GM12878 (cell line): ENCODE measurements at regions not wholly inside any gene's neighbourhood (a gene's known extent, or its start where the extent isn't known, plus 50 kb on each side); places are given as distances from the start of the nearest gene placed in this dataset.

Experiments
- ATAC-seq: fragments of 200-7000 bp; cut with Tn5 transposase; 3 replicates; pipeline ENCODE4 v1.9.1; 2020; ENCODE audit warnings: mild to moderate bottlenecking, moderate library complexity
- BruUV-seq: library from RNA; stranded (reverse); fragments of 400-500 nt; replicated peaks from 2 replicates; lab custom pipeline; 2021; lab: Mats Ljungman, UMichigan
- CTCF ChIA-PET: fragments of 300-600 bp; sonication (Branson Sonifier 250); formaldehyde crosslinking; extraction: SDS; loops from one replicate; lab custom pipeline; 2021; ENCODE audit warnings: inconsistent platforms; lab: Yijun Ruan, JAX
- POLR2A ChIA-PET: fragments of 350-600 bp; formaldehyde crosslinking; extraction: SDS; loops from one replicate; lab custom pipeline; 2021; ENCODE audit warnings: inconsistent platforms; lab: Charles Lee
- RAD21 ChIA-PET: fragments of 300-600 bp; sonication (Branson Sonifier 250); formaldehyde crosslinking; loops from one replicate; lab custom pipeline; 2023; ENCODE audit warnings: antibody characterized with exemption; ENCODE audit not compliant: unreplicated experiment; lab: Charles Lee
- SMC1A ChIA-PET: fragments of 300-600 bp; sonication (Branson Sonifier 250); formaldehyde crosslinking; loops from one replicate; lab custom pipeline; 2023; ENCODE audit not compliant: unreplicated experiment, uncharacterized antibody; lab: Charles Lee
- DNase-seq: peaks from one replicate; pipeline ENCODE4 v3.0.0-alpha.2; 2011; ENCODE audit warnings: low read depth, low spot score
- FAIRE-seq: peaks from 3 replicates; lab custom pipeline; 2011; peaks lifted over from hg19 to GRCh38; lab: Jason Lieb, UNC
- H2AFZ ChIP-seq: 2 replicates; pipeline ENCODE4 v1.6.0; 2011; ENCODE audit warnings: low read depth, low read length, control low read depth; ENCODE audit not compliant: control insufficient read depth
- H3K27ac ChIP-seq: 2 replicates; pipeline ENCODE4 v1.5.1; 2011; ENCODE audit warnings: control low read depth; ENCODE audit not compliant: control insufficient read depth, insufficient read depth
- H3K27me3 ChIP-seq, 2 experiments: replicated peaks in 1 of 2; 2 replicates each; pipeline versions ENCODE4 v1.6.0 to v1.6.1; 2011; ENCODE audit warnings: low read length in 1 of 2; ENCODE audit not compliant: control insufficient read depth in 2 of 2, insufficient read depth in 2 of 2
- H3K36me3 ChIP-seq, 2 experiments: 2 replicates each; pipeline ENCODE4 v1.5.1; 2011; ENCODE audit warnings: low read length in 1 of 2; ENCODE audit not compliant: control insufficient read depth in 2 of 2, insufficient read depth in 2 of 2
- H3K4me1 ChIP-seq: 2 replicates; pipeline ENCODE4 v1.6.1; 2011; ENCODE audit warnings: mild to moderate bottlenecking, low read length, moderate library complexity, mixed read lengths; ENCODE audit not compliant: control insufficient read depth, insufficient read depth
- H3K4me2 ChIP-seq: 2 replicates; pipeline ENCODE4 v1.6.0; 2011; ENCODE audit warnings: control low read depth; ENCODE audit not compliant: control insufficient read depth, insufficient read depth
- H3K4me3 ChIP-seq: fragments of 200-600 bp; sonication (generic); 2 replicates; pipeline ENCODE4 v1.5.1; 2016
- H3K79me2 ChIP-seq: 2 replicates; pipeline ENCODE4 v1.6.0; 2011; ENCODE audit warnings: low read length; ENCODE audit not compliant: control insufficient read depth, insufficient read depth
- H3K9ac ChIP-seq: 2 replicates; pipeline ENCODE4 v1.8.0; 2011; ENCODE audit warnings: low read length, control low read depth, mixed read lengths; ENCODE audit not compliant: control insufficient read depth, insufficient read depth
- H3K9me3 ChIP-seq: replicated peaks from 3 replicates; pipeline ENCODE4 v1.5.1; 2011; ENCODE audit warnings: mild to moderate bottlenecking, low read length; ENCODE audit not compliant: control insufficient read depth, insufficient read depth
- H4K20me1 ChIP-seq: 2 replicates; pipeline ENCODE4 v1.6.0; 2011; ENCODE audit not compliant: control insufficient read depth, insufficient read depth
- CREB1 ChIP-seq: IDR thresholded peaks from 2 replicates; pipeline ENCODE4 v1.6.1; 2012; ENCODE audit warnings: low read depth, mild to moderate bottlenecking, inconsistent platforms
- ETV6 ChIP-seq, 2 experiments: fragments of 450-650 bp in 1 of 2; IDR thresholded peaks in 1 of 2; conservative IDR thresholded peaks in 1 of 2; 2 replicates each; pipeline ENCODE4 v1.6.1; 2014; ENCODE audit warnings: antibody characterized with exemption in 1 of 2, borderline replicate concordance in 1 of 2, low read depth in 1 of 2, mild to moderate bottlenecking in 1 of 2, moderate library complexity in 1 of 2
- FOS ChIP-seq: IDR thresholded peaks from 3 replicates; pipeline ENCODE4 v1.6.1; 2011; ENCODE audit warnings: borderline replicate concordance; ENCODE audit not compliant: insufficient read length; ENCODE audit errors: extremely low read depth
- HDAC6 ChIP-seq: fragments of 200-600 bp; sonication (generic); IDR thresholded peaks from one replicate; pipeline ENCODE4 v1.8.0; 2017; ENCODE audit warnings: antibody characterized with exemption; ENCODE audit not compliant: unreplicated experiment
- MTA2 ChIP-seq: fragments of 450-650 bp; IDR thresholded peaks from 2 replicates; pipeline ENCODE4 v1.6.1; 2016; ENCODE audit warnings: low read depth, mild to moderate bottlenecking, moderate library complexity
- MXI1 ChIP-seq: fragments of 150-350 bp; IDR thresholded peaks from 2 replicates; pipeline ENCODE4 v1.6.1; 2011; ENCODE audit warnings: low read depth, mild to moderate bottlenecking, inconsistent platforms, low read length, improper control_type of control experiment
- MYC ChIP-seq: IDR thresholded peaks from 2 replicates; pipeline ENCODE4 v1.6.1; 2011; ENCODE audit warnings: mild to moderate bottlenecking, low read length, moderate library complexity, inconsistent platforms; ENCODE audit not compliant: insufficient read depth, insufficient replicate concordance, insufficient read length, severe bottlenecking
- NBN ChIP-seq: fragments of 450-650 bp; IDR thresholded peaks from 2 replicates; pipeline ENCODE4 v1.6.1; 2016
- NFYA ChIP-seq: IDR thresholded peaks from 2 replicates; pipeline ENCODE4 v1.6.1; 2011; ENCODE audit warnings: low read depth, mild to moderate bottlenecking, low read length, improper control_type of control experiment, borderline replicate concordance
- SIX5 ChIP-seq: IDR thresholded peaks from 2 replicates; pipeline ENCODE4 v1.6.1; 2011; ENCODE audit warnings: mild to moderate bottlenecking, low read depth, low read length, moderate library complexity; ENCODE audit not compliant: severe bottlenecking
- SMARCA5 ChIP-seq: fragments of 450-650 bp; IDR thresholded peaks from 2 replicates; pipeline ENCODE4 v1.6.1; 2017; ENCODE audit warnings: mild to moderate bottlenecking
- TARDBP ChIP-seq: IDR thresholded peaks from 2 replicates; pipeline ENCODE4 v1.6.1; 2016; ENCODE audit warnings: borderline replicate concordance
- WRNIP1 ChIP-seq: IDR thresholded peaks from 2 replicates; pipeline ENCODE4 v1.6.1; 2011; ENCODE audit warnings: low read depth, low read length, improper control_type of control experiment, borderline replicate concordance
- ZNF622 ChIP-seq: fragments of 450-650 bp; IDR thresholded peaks from 2 replicates; pipeline ENCODE4 v1.6.1; 2017; ENCODE audit warnings: mild to moderate bottlenecking, inconsistent platforms
- WGBS: methylation state at CpG from one replicate; pipeline ENCODE4 v1.1.6; 2016; ENCODE audit warnings: low lambda C conversion rate; ENCODE audit not compliant: insufficient replicate concordance, insufficient coverage; ENCODE audit errors: missing lambda C conversion rate; 5-methylcytosine and 5-hydroxymethylcytosine counted together
- in situ Hi-C: fragments of 300-500 bp; cut with MboI; formaldehyde crosslinking; loops from 9 replicates; pipeline ENCODE4 v1.14.3; 2018; ENCODE audit warnings: mixed read lengths
- intact Hi-C: fragments of 100-400 bp; cut with micrococcal nuclease; formaldehyde crosslinking; loops from one replicate; pipeline ENCODE4 v1.14.2; 2022; ENCODE audit not compliant: unreplicated experiment
- TF ChIP-seq, protein P1 (sequence below): fragments of 450-650 bp; IDR thresholded peaks from 2 replicates; pipeline ENCODE4 v1.6.1; 2018; ENCODE audit warnings: borderline replicate concordance, mild to moderate bottlenecking; ENCODE audit not compliant: partially characterized antibody
- TF ChIP-seq, protein P2 (sequence below): IDR thresholded peaks from 2 replicates; pipeline ENCODE4 v1.6.1; 2012; ENCODE audit warnings: low read depth, low read length, improper control_type of control experiment
- TF ChIP-seq, protein P3 (sequence below): fragments of 450-650 bp; IDR thresholded peaks from 2 replicates; pipeline ENCODE4 v1.6.1; 2016; ENCODE audit warnings: mild to moderate bottlenecking

DNA sequence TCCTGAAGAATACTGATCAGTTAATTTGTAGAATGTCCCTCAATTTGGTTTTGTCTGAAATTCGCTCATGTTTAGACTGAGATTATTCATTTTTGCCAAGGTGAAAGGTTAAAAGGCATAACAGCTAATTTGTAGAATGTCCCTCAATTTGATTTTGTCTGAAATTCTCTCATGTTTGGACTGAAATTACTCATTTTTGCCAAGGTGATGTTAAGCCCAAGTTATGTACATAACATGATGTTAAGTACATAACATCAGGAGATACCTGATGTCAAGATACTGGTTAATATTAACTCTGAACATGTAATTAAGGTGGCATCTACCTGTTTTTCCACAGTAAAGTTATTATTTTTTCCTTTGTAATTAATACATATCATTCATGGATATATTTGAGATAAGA is 243.4 kb upstream of the PMFBP1 start (continued):
- TF ChIP-seq, protein P1, sequence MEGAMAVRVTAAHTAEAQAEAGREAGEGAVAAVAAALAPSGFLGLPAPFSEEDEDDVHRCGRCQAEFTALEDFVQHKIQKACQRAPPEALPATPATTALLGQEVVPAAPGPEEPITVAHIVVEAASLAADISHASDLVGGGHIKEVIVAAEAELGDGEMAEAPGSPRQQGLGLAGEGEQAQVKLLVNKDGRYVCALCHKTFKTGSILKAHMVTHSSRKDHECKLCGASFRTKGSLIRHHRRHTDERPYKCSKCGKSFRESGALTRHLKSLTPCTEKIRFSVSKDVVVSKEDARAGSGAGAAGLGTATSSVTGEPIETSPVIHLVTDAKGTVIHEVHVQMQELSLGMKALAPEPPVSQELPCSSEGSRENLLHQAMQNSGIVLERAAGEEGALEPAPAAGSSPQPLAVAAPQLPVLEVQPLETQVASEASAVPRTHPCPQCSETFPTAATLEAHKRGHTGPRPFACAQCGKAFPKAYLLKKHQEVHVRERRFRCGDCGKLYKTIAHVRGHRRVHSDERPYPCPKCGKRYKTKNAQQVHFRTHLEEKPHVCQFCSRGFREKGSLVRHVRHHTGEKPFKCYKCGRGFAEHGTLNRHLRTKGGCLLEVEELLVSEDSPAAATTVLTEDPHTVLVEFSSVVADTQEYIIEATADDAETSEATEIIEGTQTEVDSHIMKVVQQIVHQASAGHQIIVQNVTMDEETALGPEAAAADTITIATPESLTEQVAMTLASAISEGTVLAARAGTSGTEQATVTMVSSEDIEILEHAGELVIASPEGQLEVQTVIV, result no peak
- TF ChIP-seq SIX5 (no peak), ZNF622 (no peak), CREB1 (no peak)
- TF ChIP-seq, protein P2, sequence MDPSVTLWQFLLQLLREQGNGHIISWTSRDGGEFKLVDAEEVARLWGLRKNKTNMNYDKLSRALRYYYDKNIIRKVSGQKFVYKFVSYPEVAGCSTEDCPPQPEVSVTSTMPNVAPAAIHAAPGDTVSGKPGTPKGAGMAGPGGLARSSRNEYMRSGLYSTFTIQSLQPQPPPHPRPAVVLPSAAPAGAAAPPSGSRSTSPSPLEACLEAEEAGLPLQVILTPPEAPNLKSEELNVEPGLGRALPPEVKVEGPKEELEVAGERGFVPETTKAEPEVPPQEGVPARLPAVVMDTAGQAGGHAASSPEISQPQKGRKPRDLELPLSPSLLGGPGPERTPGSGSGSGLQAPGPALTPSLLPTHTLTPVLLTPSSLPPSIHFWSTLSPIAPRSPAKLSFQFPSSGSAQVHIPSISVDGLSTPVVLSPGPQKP, result no peak
- TF ChIP-seq, protein P3, sequence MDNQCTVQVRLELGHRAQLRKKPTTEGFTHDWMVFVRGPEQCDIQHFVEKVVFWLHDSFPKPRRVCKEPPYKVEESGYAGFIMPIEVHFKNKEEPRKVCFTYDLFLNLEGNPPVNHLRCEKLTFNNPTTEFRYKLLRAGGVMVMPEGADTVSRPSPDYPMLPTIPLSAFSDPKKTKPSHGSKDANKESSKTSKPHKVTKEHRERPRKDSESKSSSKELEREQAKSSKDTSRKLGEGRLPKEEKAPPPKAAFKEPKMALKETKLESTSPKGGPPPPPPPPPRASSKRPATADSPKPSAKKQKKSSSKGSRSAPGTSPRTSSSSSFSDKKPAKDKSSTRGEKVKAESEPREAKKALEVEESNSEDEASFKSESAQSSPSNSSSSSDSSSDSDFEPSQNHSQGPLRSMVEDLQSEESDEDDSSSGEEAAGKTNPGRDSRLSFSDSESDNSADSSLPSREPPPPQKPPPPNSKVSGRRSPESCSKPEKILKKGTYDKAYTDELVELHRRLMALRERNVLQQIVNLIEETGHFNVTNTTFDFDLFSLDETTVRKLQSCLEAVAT, result no peak
- TF ChIP-seq, all 136 proteins: peak for 0

DNA sequence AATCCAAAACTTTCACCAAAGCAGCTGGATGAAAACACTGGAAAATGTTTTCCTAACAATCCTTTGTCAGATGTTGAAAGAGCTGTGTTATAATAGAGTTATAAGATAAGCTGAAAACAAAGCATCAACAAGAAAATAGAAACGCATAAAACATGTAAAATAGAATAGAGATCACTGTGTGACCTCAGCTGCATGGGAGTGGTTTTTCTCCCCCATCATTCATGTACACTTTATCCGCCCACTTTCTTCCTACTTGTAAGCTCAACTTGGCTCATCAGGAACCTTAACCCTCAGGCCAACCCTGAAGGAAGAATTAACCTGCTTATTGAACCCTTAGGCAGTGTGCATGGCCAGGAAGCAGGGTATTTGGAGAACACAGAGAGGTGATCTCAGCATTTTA is 238.5 kb upstream of the PMFBP1 start:
- H3K9ac ChIP-seq, result no peak overlapping the region
- CTCF ChIA-PET, result interaction anchor here (1.0 to 1.1 kb wide), 2 partner anchors 10 to 21 kb away, joined by 3 to 4 read pairs; no protein-coding TSS in a partner anchor
- in situ Hi-C loops (no loop called here), intact Hi-C loops (no loop called here)
- POLR2A ChIA-PET, result no interaction called here
- H3K9me3 ChIP-seq, result no peaks in the 10 kb centered on the region
- no peak overlapping the region for H3K4me2 ChIP-seq
- H4K20me1 ChIP-seq, result no peaks in the 10 kb centered on the region
- no TSS peak for BruUV-seq
- 96% methylated on average over 2 of the region's 2 CpGs for WGBS
- FAIRE-seq (no peak), ATAC-seq (no peak), DNase-seq (no peak)
- SMC1A ChIA-PET, result interaction anchor here (0.8 to 1.0 kb wide), 2 partner anchors 10 to 56 kb away, joined by 3 read pairs; no protein-coding TSS in a partner anchor
- H2AFZ ChIP-seq, result no peak overlapping the region
- H3K27ac ChIP-seq, result no peak overlapping the region
- H3K79me2 ChIP-seq, result no peaks in the 10 kb centered on the region
- H3K27me3 ChIP-seq, result no peaks in the 10 kb centered on the region
- no peaks in the 10 kb centered on the region for H3K36me3 ChIP-seq
- RAD21 ChIA-PET, result no interaction called here
- no peak overlapping the region for H3K4me3 ChIP-seq
- H3K4me1 ChIP-seq, result no peaks in the 10 kb centered on the region
- TF ChIP-seq TARDBP (no peak), MXI1 (no peak), NBN (no peak), NFYA (no peak), FOS (no peak), MYC (no peak), WRNIP1 (no peak), MTA2 (no peak), SMARCA5 (no peak), ETV6 (conservative IDR thresholded peaks at IDR 0.05 in 1 of 2, IDR thresholded peaks at IDR 0.05 in 1 of 2; ENCODE audit: borderline replicate concordance in 1 of 2, low read depth in 1 of 2) (no peak), HDAC6 (no peak)
